ENCODE measurements at regions not wholly inside any gene's neighbourhood (a gene's known extent, or its start where the extent isn't known, plus 50 kb on each side); places are given as distances from the start of the nearest gene placed in this dataset.

GRCh38 chr3:159924411-159924810, 64.2 kb upstream of the IL12A start:
- DNase-seq (ENCODE audit: extremely low read depth in 1 of 4, low spot score in 3 of 4) (no peak), FAIRE-seq (no peak), ATAC-seq (no peak)
- BruUV-seq (replicated peaks): no TSS peak
- no peak overlapping the region for H3K4me2 ChIP-seq (ENCODE audit: insufficient read depth, low read length)
- no peak overlapping the region for H3K4me3 ChIP-seq
- H2AFZ ChIP-seq (ENCODE audit: low read depth, low read length): no peak overlapping the region
- H3K4me1 ChIP-seq (replicated peaks in 1 of 2; ENCODE audit: control insufficient read depth in 2 of 2, insufficient read depth in 2 of 2, low read length in 2 of 2): no peaks in the 10 kb centered on the region
- no peaks in the 10 kb centered on the region for H4K20me1 ChIP-seq (replicated peaks; ENCODE audit: control insufficient read depth, insufficient read depth, low read length)
- H3K27ac ChIP-seq (ENCODE audit: extremely low read depth, low read depth, low read length): no peak overlapping the region
- CTCF ChIA-PET (ENCODE audit: low intra/inter-chr PET ratio): no interaction called here
- H3K9me3 ChIP-seq (replicated peaks; ENCODE audit: control insufficient read depth, insufficient read depth, low read depth, low read length): no peaks in the 10 kb centered on the region
- in situ Hi-C loops (cut with MboI) (no loop called here), intact Hi-C loops (cut with micrococcal nuclease) (no loop called here)
- H3K9me1 ChIP-seq (ENCODE audit: control insufficient read depth, insufficient read depth, low read length): no peaks in the 10 kb centered on the region
- WGBS (ENCODE audit: insufficient coverage, low coverage, missing lambda C conversion rate): 0% methylated on average over 1 of the region's 1 CpG
- H3K36me3 ChIP-seq (ENCODE audit: control insufficient read depth, insufficient read depth, low read length): no peaks in the 10 kb centered on the region
- H3K79me2 ChIP-seq (ENCODE audit: control insufficient read depth, insufficient read depth, low read length): no peaks in the 10 kb centered on the region
- POLR2A ChIA-PET: no interaction called here
- no peaks in the 10 kb centered on the region for H3K27me3 ChIP-seq (ENCODE audit: control insufficient read depth in 2 of 2, insufficient read depth in 2 of 2, low read length in 2 of 2)
- H3K9ac ChIP-seq (ENCODE audit: insufficient read depth in 1 of 2, low read depth in 2 of 2, low read length in 2 of 2): no peak overlapping the region
- TF ChIP-seq PREB (CRISPR knock-in tag; IDR thresholded peaks at IDR 0.05) (no peak), RBM17 (IDR thresholded peaks at IDR 0.05; ENCODE audit: borderline replicate concordance, low read depth, low read length) (no peak), NRF1 (conservative IDR thresholded peaks at IDR 0.05 in 1 of 2, IDR thresholded peaks at IDR 0.05 in 1 of 2) (no peak), NFYB (IDR thresholded peaks at IDR 0.05; ENCODE audit: extremely low read depth, insufficient read length) (no peak), JUN (IDR thresholded peaks at IDR 0.05; ENCODE audit: borderline replicate concordance, low read depth, low read length) (no peak), JUN (CRISPR knock-in tag; IDR thresholded peaks at IDR 0.05; ENCODE audit: borderline replicate concordance) (no peak), REST (IDR thresholded peaks at IDR 0.05; ENCODE audit: borderline replicate concordance) (no peak), REST (CRISPR knock-in tag; IDR thresholded peaks at IDR 0.05; ENCODE audit: low read depth) (no peak), SIX5 (IDR thresholded peaks at IDR 0.05; ENCODE audit: borderline replicate concordance in 1 of 2, insufficient read depth in 1 of 2, low read depth in 1 of 2, low read length in 2 of 2) (no peak), MEF2A (IDR thresholded peaks at IDR 0.05; ENCODE audit: control insufficient read depth, low read depth, low read length) (no peak), ZNF507 (tag; conservative IDR thresholded peaks at IDR 0.05) (no peak), ZNF311 (CRISPR knock-in tag; IDR thresholded peaks at IDR 0.05) (no peak), HDAC8 (tag; IDR thresholded peaks at IDR 0.05) (no peak), RFX7 (CRISPR knock-in tag; IDR thresholded peaks at IDR 0.05) (no peak), FUS (optimal IDR thresholded peaks at IDR 0.05; ENCODE audit: low read depth, low read length) (no peak)
